ENCODE measurements at regions not wholly inside any gene's neighbourhood (a gene's known extent, or its start where the extent isn't known, plus 50 kb on each side); places are given as distances from the start of the nearest gene placed in this dataset.

DNA sequence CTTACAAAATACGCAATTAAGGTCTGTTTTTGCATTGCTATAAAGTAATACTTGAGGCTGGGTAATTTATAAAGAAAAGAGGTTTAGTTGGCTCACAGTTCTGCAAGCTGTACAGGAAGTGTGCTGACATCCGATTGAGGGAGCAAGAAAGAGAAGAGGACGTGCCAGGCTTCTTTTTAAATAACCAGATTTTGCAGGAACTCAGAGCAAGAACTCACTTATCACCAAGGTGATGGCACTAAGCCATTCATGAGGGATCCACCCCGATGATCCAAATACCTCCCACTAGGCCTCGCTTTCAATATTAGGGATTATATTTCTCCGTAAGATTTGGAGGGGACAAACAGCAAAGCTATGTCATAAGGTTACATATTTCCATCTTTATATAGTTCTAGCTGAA, 456.7 kb downstream of the GLUD2 start:
- TF ChIP-seq, protein P1, sequence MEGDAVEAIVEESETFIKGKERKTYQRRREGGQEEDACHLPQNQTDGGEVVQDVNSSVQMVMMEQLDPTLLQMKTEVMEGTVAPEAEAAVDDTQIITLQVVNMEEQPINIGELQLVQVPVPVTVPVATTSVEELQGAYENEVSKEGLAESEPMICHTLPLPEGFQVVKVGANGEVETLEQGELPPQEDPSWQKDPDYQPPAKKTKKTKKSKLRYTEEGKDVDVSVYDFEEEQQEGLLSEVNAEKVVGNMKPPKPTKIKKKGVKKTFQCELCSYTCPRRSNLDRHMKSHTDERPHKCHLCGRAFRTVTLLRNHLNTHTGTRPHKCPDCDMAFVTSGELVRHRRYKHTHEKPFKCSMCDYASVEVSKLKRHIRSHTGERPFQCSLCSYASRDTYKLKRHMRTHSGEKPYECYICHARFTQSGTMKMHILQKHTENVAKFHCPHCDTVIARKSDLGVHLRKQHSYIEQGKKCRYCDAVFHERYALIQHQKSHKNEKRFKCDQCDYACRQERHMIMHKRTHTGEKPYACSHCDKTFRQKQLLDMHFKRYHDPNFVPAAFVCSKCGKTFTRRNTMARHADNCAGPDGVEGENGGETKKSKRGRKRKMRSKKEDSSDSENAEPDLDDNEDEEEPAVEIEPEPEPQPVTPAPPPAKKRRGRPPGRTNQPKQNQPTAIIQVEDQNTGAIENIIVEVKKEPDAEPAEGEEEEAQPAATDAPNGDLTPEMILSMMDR (IDR thresholded peaks at IDR 0.05; ENCODE audit: borderline replicate concordance, extremely low read depth, low read length, poor library complexity, severe bottlenecking): no peak
- no peak for TF ChIP-seq EZH2 (IDR thresholded peaks at IDR 0.05; ENCODE audit: borderline replicate concordance, low read depth, low read length, severe bottlenecking)

Data from DND-41 (cell line).